GM18498 (cell line): ENCODE measurements at regions not wholly inside any gene's neighbourhood (a gene's known extent, or its start where the extent isn't known, plus 50 kb on each side); places are given as distances from the start of the nearest gene placed in this dataset.
"Not testable (repeated sequence)": the region's sequence is repeated elsewhere in the genome, so short reads cannot be mapped to it uniquely, and the experiment has no call there.

Experiments
- ATAC-seq: cut with Tn5 transposase; IDR thresholded peaks from one replicate; pipeline ENCODE4 v1.9.1; 2021; ENCODE audit warnings: mild to moderate bottlenecking, moderate library complexity; ENCODE audit not compliant: unreplicated experiment

DNA sequence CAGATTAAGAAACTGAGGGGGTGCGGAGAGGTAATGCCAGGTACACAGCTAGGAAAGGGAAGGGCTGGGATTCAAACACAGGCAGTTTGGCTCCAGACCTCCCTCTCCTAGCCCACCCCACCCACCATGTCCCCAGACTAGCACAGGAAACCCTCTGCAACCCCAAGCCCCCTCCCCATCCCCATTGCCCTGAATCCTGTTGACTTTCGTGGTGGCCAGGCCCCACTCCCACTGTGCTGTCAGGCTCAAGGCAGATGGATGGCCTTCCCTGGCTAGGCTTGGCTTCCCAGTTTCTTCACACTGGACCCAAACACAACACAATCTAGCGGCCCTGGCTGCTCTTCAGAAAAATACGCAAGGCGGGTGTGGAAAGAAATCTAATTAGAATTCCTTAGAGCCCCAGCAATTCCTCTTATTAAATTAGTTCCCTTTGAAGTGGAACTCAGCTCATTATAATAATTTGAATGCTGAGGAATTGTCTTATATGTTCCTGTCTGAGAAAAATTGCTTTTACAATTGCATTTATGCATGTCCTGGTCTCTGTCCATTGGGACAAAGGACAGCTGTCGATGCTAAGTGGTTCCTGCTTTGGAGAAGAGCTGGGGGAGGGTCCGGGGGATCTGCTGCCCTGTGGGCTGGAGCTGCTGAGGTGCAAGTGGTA is 97.4 kb downstream of the SYF2 start:
- ATAC-seq: no peak

DNA sequence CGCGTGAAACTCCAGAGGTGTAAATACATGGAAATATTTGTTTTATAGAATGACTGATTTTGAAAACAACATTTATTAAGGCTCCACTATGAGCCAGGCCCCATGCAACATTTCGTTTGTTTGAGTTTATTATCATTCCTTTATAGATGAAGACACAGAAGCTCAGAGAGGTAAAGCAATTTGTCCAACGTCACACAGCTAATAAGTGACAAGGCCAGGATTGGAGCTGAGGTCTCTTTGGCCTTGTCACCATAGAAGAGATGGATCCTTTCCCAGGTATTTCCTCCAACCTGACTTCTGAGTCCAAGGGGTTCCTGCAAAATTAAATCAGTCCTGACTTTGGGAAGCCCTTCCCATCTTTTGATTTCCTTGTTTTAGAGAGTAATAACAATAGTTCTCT is 98.0 kb downstream of the SYF2 start:
- no peak for ATAC-seq

DNA sequence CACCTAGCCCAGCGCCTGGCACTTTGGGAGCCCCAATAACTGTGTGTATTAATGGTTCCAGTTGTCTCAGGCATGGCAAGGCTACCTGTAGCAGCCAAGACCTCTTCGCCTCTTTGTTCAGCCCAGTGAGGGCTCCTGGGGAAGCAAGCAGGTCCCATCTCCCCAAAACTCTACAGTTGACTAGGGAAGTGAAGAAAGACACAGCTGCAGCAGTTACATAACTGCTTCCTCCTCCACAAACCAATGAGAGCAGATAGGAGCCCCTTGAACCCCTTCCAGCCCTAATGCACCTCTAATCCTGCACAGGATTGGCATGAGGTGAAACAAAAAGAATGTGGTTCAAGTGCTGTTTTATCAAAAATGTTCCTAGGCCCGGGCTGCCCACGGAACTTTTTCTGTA is 100.5 kb downstream of the SYF2 start:
- ATAC-seq: no peak

DNA sequence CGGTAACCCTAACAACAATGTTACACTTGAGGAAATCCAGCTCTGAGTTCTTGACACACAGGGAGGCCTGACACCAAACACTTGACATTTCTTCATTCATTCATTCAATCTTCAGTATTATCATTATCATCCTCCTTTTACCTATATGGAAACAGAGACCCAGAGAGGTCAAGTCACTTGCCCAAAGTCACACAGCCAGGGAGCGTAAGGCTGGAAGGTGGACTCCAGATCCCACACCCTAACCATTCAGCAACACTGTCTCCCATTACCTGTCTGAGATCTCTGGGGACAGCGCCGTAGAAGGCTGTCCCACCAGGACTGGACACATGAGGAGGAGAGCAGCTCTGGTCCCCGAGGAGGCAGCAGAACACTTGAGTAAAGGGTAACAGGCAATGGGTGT is 101.4 kb downstream of the SYF2 start:
- no peak for ATAC-seq

- ATAC-seq: no peak
Observed at GRCh38 chr1:25129380-25129779, 102.9 kb downstream of the SYF2 start.

DNA sequence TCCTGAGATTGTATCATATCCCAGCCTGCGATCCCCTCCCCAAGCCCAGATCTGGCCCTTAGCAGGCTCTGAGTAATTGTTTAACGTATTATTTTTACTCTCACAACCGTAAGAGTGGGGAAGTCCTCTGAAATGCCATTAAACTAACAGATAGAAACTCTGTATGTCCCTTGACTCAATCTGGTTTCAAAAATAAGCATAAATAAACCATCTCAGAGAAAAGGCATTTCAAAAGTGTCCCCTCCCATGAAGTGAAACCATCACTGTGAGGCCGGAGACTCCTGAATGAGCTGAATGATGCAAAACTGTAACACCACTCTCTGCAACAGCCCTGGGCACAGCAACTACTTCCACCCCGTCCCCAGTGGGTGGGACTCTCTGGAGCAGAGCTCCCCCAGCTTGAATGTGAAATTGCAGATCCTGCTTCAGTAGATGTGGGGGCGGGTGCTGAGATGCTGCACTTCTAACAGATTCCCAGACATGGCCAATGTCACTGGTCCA is 104.1 kb downstream of the SYF2 start:
- ATAC-seq: no peak

GRCh38 chr1:25126562-25126961 is 105.7 kb downstream of the SYF2 start:
- ATAC-seq: no peak

DNA sequence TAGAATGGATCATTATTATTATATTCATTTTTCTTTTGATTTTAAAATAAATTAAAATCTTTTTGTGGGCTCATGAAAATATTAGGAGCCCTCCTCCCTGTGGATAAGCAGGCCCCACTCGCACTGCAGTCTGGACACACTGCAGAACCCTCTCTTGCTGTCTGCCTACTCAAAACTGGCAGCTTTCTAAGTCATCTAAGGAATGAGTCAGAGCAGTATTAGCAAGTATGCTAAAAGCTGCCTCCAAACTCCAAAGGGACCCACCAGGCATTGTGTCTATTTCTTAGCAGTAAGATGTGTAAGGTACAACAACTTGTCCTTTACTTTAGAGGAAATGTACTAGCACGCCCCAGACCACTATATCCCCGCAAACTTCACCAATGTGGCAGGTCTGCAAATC is 108.8 kb downstream of the SYF2 start:
- no peak for ATAC-seq

DNA sequence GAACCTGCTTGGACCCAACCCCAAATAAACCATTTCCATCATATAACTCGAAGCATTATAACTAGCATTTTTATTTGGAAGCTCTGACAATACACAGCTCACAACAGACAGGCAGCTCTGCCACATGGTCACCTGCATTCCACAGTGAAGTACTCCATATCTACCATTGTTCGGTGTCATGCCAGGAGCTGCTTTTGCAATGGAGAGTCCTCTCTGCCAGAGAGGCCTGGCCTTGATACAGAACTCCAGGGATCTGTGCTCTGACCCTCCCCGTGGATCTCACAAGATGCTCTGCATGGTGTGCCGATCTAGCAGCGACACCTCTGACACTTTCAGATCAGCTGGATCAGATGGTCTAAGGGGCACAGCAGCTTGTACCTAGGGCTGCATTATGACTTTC is 109.6 kb downstream of the SYF2 start:
- ATAC-seq: no peak

GRCh38 chr1:25120281-25120680 is 112.0 kb downstream of the SYF2 start:
- no peak for ATAC-seq

DNA sequence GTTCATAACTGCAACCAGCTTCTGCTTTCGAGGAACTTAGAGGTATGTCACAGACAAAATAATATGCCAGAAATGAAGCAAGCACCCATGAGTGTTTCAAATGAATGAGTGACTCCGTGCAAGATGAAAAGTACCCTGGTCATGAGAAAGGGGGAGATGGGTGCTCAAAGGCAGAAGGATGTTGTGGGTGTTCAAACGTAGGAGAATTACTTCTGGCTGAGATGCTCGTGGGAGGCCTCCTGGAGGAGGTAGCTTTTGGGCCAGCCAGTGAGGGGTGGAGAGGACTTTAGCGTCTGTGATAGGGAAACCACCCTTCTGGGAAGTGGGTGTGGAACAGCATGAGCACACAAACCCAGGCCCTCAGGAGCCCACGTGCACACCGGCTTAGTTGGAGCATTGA is 113.8 kb downstream of the SYF2 start:
- no peak for ATAC-seq

GRCh38 chr1:25117233-25117823 is 115.0 kb downstream of the SYF2 start:
- ATAC-seq: no peak

- ATAC-seq: no peak
Observed at GRCh38 chr1:25116832-25117231, 115.5 kb downstream of the SYF2 start.

- not testable (repeated sequence) for ATAC-seq
Observed at GRCh38 chr1:25116117-25116516, 116.2 kb downstream of the SYF2 start.

DNA sequence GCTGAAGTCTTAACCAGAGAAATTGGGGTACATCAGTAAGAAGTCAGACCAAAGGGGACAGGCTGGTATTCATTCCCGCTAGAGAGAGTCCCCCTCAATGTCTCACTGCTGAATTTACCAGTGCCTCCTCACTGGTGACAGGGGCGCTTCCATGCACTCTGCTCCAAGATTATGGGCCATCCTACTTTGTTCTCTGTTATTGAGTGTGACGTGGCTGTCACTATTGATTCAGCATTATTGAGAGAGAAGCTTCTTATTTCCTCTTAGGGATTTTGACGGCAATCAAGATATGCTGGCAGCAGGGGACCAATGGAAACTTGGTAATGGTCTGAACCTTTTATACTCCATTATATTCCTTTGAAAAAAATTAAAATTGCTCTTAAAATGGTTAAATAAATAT is 118.6 kb downstream of the SYF2 start:
- ATAC-seq: no peak

GRCh38 chr1:25113086-25113485 is 119.2 kb downstream of the SYF2 start:
- no peak for ATAC-seq

GRCh38 chr1:25112400-25112799 is 119.9 kb downstream of the SYF2 start:
- ATAC-seq: no peak

GRCh38 chr1:25111706-25112105 is 120.6 kb downstream of the SYF2 start:
- ATAC-seq: no peak

- ATAC-seq: no peak
Observed at GRCh38 chr1:25110485-25110884, 121.8 kb downstream of the SYF2 start.

DNA sequence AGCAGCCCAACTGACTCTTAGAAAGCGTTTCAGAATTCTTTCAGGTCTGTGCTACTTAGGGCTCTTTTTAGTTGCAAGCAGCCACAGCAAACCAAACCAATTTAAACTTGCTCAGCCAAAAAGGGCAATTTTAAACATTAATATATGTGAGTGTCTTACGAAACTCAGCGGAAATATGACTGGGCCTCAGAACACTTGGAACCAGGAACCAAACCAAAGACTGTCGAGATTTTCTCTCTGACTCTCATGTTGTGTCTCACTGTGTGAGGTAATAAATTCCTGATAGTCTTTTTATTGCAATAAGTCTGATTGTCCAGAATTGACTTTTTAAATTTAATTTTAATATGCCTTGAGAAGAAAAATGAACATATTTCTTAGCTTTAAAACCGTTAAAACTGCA is 122.3 kb downstream of the SYF2 start:
- no peak for ATAC-seq

GRCh38 chr1:25109531-25109951 is 122.8 kb downstream of the SYF2 start:
- ATAC-seq: no peak

- no peak for ATAC-seq
Observed at GRCh38 chr1:25107643-25108010, 124.7 kb downstream of the SYF2 start.
